Neural cell (in vitro differentiated cells): ENCODE measurements at regions not wholly inside any gene's neighbourhood (a gene's known extent, or its start where the extent isn't known, plus 50 kb on each side); places are given as distances from the start of the nearest gene placed in this dataset.

ENCODE experiments used
- H2AFZ ChIP-seq: fragments of 200-600, 300-800 bp; sonication (generic), shearing (Covaris generic); 2 replicates; pipeline ENCODE4 v1.6.0; 2014; ENCODE audit warnings: low read depth, mild to moderate bottlenecking, antibody characterized with exemption, low read length, moderate library complexity
- H3F3A ChIP-seq: fragments of 200-600 bp; shearing (Covaris generic); 2 replicates; pipeline ENCODE4 v1.6.1; 2016; ENCODE audit warnings: mild to moderate bottlenecking, moderate library complexity, mixed read lengths, antibody characterized with exemption, low read length; ENCODE audit not compliant: insufficient read depth, poor library complexity, severe bottlenecking
- H3K27ac ChIP-seq: fragments of 200-600, 300-800 bp; sonication (generic), shearing (Covaris generic); 2 replicates; pipeline ENCODE4 v1.5.1; 2014; ENCODE audit warnings: mild to moderate bottlenecking, low read length, moderate library complexity
- H3K27me3 ChIP-seq: fragments of 300-800, 200-600 bp; sonication (generic), shearing (Covaris generic); 2 replicates; pipeline ENCODE4 v1.6.0; 2014; ENCODE audit warnings: mild to moderate bottlenecking, low read depth, low read length, moderate library complexity; ENCODE audit not compliant: insufficient read depth
- H3K36me3 ChIP-seq: fragments of 300-800, 200-600 bp; sonication (generic), shearing (Covaris generic); 2 replicates; pipeline ENCODE4 v1.5.1; 2014; ENCODE audit warnings: mild to moderate bottlenecking, antibody characterized with exemption, low read length, moderate library complexity; ENCODE audit not compliant: insufficient read depth
- H3K4me2 ChIP-seq: fragments of 300-800, 200-600 bp; sonication (generic), shearing (Covaris generic); 2 replicates; pipeline ENCODE4 v1.6.0; 2014; ENCODE audit warnings: mild to moderate bottlenecking, low read length
- H3K4me3 ChIP-seq: fragments of 300-800, 200-600 bp; sonication (generic), shearing (Covaris generic); 2 replicates; pipeline ENCODE4 v1.5.1; 2014; ENCODE audit warnings: mild to moderate bottlenecking, low read length, moderate library complexity
- H3K79me2 ChIP-seq: fragments of 200-600 bp; shearing (Covaris generic); replicated peaks from 2 replicates; pipeline ENCODE4 v1.6.0; 2014; ENCODE audit warnings: mild to moderate bottlenecking, low read length, moderate library complexity; ENCODE audit not compliant: insufficient read depth
- H3K9ac ChIP-seq: fragments of 300-800, 200-600 bp; sonication (generic), shearing (Covaris generic); 2 replicates; pipeline ENCODE4 v1.6.1; 2016; ENCODE audit warnings: mild to moderate bottlenecking, low read length, mixed read lengths
- H3K9me2 ChIP-seq: fragments of 200-600 bp; shearing (Covaris generic); 2 replicates; pipeline ENCODE4 v1.6.1; 2016; ENCODE audit warnings: mild to moderate bottlenecking, low read length, mixed read lengths; ENCODE audit not compliant: insufficient read depth
- H3K9me3 ChIP-seq: fragments of 200-600, 300-800 bp; sonication (generic), shearing (Covaris generic); 2 replicates; pipeline ENCODE4 v1.6.1; 2016; ENCODE audit warnings: mild to moderate bottlenecking, mixed run types, low read length, moderate library complexity, mixed read lengths
- H4K20me1 ChIP-seq: fragments of 200-600 bp; shearing (Covaris generic); 2 replicates; pipeline ENCODE4 v1.6.1; 2016; ENCODE audit warnings: mild to moderate bottlenecking, mixed run types; ENCODE audit not compliant: insufficient read depth
- EP300 ChIP-seq: fragments of 450-650 bp; conservative IDR thresholded peaks from 2 replicates; pipeline ENCODE4 v1.6.1; 2014; ENCODE audit warnings: antibody characterized with exemption, mild to moderate bottlenecking, moderate library complexity; ENCODE audit not compliant: poor library complexity, severe bottlenecking
- EZH2 ChIP-seq: fragments of 200-600, 300-800 bp; shearing (Covaris generic), sonication (generic); IDR thresholded peaks from 2 replicates; pipeline ENCODE4 v1.6.1; 2014; ENCODE audit warnings: antibody characterized with exemption, low read length, borderline replicate concordance, mild to moderate bottlenecking; ENCODE audit not compliant: insufficient read depth, poor library complexity, severe bottlenecking
- MXI1 ChIP-seq: fragments of 450-650 bp; conservative IDR thresholded peaks from 2 replicates; pipeline ENCODE4 v1.6.1; 2014; ENCODE audit warnings: antibody characterized with exemption, mild to moderate bottlenecking; ENCODE audit not compliant: poor library complexity, severe bottlenecking
- POLR2AphosphoS5 ChIP-seq: IDR thresholded peaks from 2 replicates; pipeline ENCODE4 v1.6.1; 2012
- RAD21 ChIP-seq: fragments of 450-650 bp; conservative IDR thresholded peaks from 2 replicates; pipeline ENCODE4 v1.6.1; 2014; ENCODE audit warnings: antibody characterized with exemption, mild to moderate bottlenecking, moderate library complexity
- SMC3 ChIP-seq: fragments of 450-650 bp; conservative IDR thresholded peaks from 2 replicates; pipeline ENCODE4 v1.6.1; 2014; ENCODE audit warnings: antibody characterized with exemption, mild to moderate bottlenecking, moderate library complexity; ENCODE audit not compliant: poor library complexity
- TAF1 ChIP-seq: IDR thresholded peaks from 2 replicates; pipeline ENCODE4 v1.6.1; 2012; ENCODE audit warnings: low read depth
- TF ChIP-seq, protein P1 (sequence below): IDR thresholded peaks from 2 replicates; pipeline ENCODE4 v1.6.1; 2012; ENCODE audit warnings: borderline replicate concordance
- TF ChIP-seq, protein P2 (sequence below): fragments of 450-650 bp; IDR thresholded peaks from 2 replicates; pipeline ENCODE4 v1.5.1; 2014; ENCODE audit warnings: antibody characterized with exemption, mild to moderate bottlenecking, moderate library complexity; ENCODE audit not compliant: poor library complexity, severe bottlenecking

- H3K9me3 ChIP-seq: no peaks in the 10 kb centered on the region
- TF ChIP-seq SMC3 (no peak), TAF1 (no peak), POLR2AphosphoS5 (no peak), EZH2 (no peak), EP300 (no peak), MXI1 (no peak), RAD21 (no peak)
- TF ChIP-seq, protein P1, sequence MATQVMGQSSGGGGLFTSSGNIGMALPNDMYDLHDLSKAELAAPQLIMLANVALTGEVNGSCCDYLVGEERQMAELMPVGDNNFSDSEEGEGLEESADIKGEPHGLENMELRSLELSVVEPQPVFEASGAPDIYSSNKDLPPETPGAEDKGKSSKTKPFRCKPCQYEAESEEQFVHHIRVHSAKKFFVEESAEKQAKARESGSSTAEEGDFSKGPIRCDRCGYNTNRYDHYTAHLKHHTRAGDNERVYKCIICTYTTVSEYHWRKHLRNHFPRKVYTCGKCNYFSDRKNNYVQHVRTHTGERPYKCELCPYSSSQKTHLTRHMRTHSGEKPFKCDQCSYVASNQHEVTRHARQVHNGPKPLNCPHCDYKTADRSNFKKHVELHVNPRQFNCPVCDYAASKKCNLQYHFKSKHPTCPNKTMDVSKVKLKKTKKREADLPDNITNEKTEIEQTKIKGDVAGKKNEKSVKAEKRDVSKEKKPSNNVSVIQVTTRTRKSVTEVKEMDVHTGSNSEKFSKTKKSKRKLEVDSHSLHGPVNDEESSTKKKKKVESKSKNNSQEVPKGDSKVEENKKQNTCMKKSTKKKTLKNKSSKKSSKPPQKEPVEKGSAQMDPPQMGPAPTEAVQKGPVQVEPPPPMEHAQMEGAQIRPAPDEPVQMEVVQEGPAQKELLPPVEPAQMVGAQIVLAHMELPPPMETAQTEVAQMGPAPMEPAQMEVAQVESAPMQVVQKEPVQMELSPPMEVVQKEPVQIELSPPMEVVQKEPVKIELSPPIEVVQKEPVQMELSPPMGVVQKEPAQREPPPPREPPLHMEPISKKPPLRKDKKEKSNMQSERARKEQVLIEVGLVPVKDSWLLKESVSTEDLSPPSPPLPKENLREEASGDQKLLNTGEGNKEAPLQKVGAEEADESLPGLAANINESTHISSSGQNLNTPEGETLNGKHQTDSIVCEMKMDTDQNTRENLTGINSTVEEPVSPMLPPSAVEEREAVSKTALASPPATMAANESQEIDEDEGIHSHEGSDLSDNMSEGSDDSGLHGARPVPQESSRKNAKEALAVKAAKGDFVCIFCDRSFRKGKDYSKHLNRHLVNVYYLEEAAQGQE: no peak
- TF ChIP-seq, protein P2, sequence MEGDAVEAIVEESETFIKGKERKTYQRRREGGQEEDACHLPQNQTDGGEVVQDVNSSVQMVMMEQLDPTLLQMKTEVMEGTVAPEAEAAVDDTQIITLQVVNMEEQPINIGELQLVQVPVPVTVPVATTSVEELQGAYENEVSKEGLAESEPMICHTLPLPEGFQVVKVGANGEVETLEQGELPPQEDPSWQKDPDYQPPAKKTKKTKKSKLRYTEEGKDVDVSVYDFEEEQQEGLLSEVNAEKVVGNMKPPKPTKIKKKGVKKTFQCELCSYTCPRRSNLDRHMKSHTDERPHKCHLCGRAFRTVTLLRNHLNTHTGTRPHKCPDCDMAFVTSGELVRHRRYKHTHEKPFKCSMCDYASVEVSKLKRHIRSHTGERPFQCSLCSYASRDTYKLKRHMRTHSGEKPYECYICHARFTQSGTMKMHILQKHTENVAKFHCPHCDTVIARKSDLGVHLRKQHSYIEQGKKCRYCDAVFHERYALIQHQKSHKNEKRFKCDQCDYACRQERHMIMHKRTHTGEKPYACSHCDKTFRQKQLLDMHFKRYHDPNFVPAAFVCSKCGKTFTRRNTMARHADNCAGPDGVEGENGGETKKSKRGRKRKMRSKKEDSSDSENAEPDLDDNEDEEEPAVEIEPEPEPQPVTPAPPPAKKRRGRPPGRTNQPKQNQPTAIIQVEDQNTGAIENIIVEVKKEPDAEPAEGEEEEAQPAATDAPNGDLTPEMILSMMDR: no peak
- H3K4me2 ChIP-seq: no peak overlapping the region
- no peak overlapping the region for H3K9ac ChIP-seq
- no peak overlapping the region for H2AFZ ChIP-seq
- no peaks in the 10 kb centered on the region for H4K20me1 ChIP-seq
- no peak overlapping the region for H3K4me3 ChIP-seq
- no peaks in the 10 kb centered on the region for H3F3A ChIP-seq
- H3K27ac ChIP-seq: no peak overlapping the region
- H3K79me2 ChIP-seq: no peaks in the 10 kb centered on the region
- H3K9me2 ChIP-seq: no peaks in the 10 kb centered on the region
- H3K27me3 ChIP-seq: no peaks in the 10 kb centered on the region
- H3K36me3 ChIP-seq: no peaks in the 10 kb centered on the region
Observed at GRCh38 chr14:23864259-23864658, 89.3 kb upstream of the DHRS4 start.

- H3K27ac ChIP-seq: no peak overlapping the region
Observed at GRCh38 chr14:23864861-23865260, 88.7 kb upstream of the DHRS4 start.

More at GRCh38 chr14:23864861-23865260, 88.7 kb upstream of the DHRS4 start:
- H3K9ac ChIP-seq: no peak overlapping the region
- no peaks in the 10 kb centered on the region for H4K20me1 ChIP-seq
- H3K9me3 ChIP-seq: no peaks in the 10 kb centered on the region
- no peak for TF ChIP-seq MXI1
- TF ChIP-seq, protein P1: no peak
- TF ChIP-seq, protein P2: no peak
- no peak for TF ChIP-seq EZH2
- TF ChIP-seq RAD21: no peak
- TF ChIP-seq TAF1: no peak
- TF ChIP-seq SMC3: no peak
- TF ChIP-seq POLR2AphosphoS5: no peak
- no peak for TF ChIP-seq EP300
- no peaks in the 10 kb centered on the region for H3K9me2 ChIP-seq
- H3K79me2 ChIP-seq: no peaks in the 10 kb centered on the region
- no peaks in the 10 kb centered on the region for H3K27me3 ChIP-seq
- H3K4me3 ChIP-seq: no peak overlapping the region
- H2AFZ ChIP-seq: no peak overlapping the region
- no peaks in the 10 kb centered on the region for H3K36me3 ChIP-seq
- no peak overlapping the region for H3K4me2 ChIP-seq
- H3F3A ChIP-seq: no peaks in the 10 kb centered on the region
